ENCODE measurements at regions not wholly inside any gene's neighbourhood (a gene's known extent, or its start where the extent isn't known, plus 50 kb on each side); places are given as distances from the start of the nearest gene placed in this dataset.

DNA sequence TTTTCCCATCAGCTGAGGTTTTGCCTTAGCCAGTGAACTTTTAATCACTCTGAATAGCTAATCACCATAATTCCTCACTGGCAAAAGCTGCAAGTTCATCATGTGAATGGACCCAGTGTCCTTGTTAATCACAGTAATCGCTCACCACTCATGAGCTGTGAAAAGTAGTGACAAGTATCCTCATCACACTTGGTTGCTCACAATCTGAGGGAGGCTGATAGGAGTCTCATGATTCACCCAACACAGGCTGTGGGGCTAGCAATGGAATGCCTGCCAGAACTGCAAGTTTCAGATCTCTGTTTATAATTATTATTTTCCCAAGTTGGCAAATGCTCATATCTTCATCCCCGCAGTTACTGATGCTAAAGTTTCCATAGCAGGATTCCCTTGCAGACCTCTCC is 467.2 kb downstream of the KIF4B start:
- no peak for ATAC-seq
- TF ChIP-seq, protein P1, sequence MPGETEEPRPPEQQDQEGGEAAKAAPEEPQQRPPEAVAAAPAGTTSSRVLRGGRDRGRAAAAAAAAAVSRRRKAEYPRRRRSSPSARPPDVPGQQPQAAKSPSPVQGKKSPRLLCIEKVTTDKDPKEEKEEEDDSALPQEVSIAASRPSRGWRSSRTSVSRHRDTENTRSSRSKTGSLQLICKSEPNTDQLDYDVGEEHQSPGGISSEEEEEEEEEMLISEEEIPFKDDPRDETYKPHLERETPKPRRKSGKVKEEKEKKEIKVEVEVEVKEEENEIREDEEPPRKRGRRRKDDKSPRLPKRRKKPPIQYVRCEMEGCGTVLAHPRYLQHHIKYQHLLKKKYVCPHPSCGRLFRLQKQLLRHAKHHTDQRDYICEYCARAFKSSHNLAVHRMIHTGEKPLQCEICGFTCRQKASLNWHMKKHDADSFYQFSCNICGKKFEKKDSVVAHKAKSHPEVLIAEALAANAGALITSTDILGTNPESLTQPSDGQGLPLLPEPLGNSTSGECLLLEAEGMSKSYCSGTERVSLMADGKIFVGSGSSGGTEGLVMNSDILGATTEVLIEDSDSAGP (CRISPR knock-in tag; IDR thresholded peaks at IDR 0.05): no peak
- TF ChIP-seq, protein P2, sequence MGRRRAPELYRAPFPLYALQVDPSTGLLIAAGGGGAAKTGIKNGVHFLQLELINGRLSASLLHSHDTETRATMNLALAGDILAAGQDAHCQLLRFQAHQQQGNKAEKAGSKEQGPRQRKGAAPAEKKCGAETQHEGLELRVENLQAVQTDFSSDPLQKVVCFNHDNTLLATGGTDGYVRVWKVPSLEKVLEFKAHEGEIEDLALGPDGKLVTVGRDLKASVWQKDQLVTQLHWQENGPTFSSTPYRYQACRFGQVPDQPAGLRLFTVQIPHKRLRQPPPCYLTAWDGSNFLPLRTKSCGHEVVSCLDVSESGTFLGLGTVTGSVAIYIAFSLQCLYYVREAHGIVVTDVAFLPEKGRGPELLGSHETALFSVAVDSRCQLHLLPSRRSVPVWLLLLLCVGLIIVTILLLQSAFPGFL (CRISPR knock-in tag; IDR thresholded peaks at IDR 0.05): no peak
- no peak for TF ChIP-seq RBM39 (optimal IDR thresholded peaks at IDR 0.05; ENCODE audit: low read depth, low read length)
- TF ChIP-seq, protein P3, sequence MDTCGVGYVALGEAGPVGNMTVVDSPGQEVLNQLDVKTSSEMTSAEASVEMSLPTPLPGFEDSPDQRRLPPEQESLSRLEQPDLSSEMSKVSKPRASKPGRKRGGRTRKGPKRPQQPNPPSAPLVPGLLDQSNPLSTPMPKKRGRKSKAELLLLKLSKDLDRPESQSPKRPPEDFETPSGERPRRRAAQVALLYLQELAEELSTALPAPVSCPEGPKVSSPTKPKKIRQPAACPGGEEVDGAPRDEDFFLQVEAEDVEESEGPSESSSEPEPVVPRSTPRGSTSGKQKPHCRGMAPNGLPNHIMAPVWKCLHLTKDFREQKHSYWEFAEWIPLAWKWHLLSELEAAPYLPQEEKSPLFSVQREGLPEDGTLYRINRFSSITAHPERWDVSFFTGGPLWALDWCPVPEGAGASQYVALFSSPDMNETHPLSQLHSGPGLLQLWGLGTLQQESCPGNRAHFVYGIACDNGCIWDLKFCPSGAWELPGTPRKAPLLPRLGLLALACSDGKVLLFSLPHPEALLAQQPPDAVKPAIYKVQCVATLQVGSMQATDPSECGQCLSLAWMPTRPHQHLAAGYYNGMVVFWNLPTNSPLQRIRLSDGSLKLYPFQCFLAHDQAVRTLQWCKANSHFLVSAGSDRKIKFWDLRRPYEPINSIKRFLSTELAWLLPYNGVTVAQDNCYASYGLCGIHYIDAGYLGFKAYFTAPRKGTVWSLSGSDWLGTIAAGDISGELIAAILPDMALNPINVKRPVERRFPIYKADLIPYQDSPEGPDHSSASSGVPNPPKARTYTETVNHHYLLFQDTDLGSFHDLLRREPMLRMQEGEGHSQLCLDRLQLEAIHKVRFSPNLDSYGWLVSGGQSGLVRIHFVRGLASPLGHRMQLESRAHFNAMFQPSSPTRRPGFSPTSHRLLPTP (IDR thresholded peaks at IDR 0.05; ENCODE audit: borderline replicate concordance, extremely low read depth, insufficient read length): no peak
- TF ChIP-seq ZBED1 (IDR thresholded peaks at IDR 0.05): no peak
- TF ChIP-seq, protein P4, sequence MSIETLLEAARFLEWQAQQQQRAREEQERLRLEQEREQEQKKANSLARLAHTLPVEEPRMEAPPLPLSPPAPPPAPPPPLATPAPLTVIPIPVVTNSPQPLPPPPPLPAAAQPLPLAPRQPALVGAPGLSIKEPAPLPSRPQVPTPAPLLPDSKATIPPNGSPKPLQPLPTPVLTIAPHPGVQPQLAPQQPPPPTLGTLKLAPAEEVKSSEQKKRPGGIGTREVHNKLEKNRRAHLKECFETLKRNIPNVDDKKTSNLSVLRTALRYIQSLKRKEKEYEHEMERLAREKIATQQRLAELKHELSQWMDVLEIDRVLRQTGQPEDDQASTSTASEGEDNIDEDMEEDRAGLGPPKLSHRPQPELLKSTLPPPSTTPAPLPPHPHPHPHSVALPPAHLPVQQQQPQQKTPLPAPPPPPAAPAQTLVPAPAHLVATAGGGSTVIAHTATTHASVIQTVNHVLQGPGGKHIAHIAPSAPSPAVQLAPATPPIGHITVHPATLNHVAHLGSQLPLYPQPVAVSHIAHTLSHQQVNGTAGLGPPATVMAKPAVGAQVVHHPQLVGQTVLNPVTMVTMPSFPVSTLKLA (conservative IDR thresholded peaks at IDR 0.05): no peak
- TF ChIP-seq, protein P5, sequence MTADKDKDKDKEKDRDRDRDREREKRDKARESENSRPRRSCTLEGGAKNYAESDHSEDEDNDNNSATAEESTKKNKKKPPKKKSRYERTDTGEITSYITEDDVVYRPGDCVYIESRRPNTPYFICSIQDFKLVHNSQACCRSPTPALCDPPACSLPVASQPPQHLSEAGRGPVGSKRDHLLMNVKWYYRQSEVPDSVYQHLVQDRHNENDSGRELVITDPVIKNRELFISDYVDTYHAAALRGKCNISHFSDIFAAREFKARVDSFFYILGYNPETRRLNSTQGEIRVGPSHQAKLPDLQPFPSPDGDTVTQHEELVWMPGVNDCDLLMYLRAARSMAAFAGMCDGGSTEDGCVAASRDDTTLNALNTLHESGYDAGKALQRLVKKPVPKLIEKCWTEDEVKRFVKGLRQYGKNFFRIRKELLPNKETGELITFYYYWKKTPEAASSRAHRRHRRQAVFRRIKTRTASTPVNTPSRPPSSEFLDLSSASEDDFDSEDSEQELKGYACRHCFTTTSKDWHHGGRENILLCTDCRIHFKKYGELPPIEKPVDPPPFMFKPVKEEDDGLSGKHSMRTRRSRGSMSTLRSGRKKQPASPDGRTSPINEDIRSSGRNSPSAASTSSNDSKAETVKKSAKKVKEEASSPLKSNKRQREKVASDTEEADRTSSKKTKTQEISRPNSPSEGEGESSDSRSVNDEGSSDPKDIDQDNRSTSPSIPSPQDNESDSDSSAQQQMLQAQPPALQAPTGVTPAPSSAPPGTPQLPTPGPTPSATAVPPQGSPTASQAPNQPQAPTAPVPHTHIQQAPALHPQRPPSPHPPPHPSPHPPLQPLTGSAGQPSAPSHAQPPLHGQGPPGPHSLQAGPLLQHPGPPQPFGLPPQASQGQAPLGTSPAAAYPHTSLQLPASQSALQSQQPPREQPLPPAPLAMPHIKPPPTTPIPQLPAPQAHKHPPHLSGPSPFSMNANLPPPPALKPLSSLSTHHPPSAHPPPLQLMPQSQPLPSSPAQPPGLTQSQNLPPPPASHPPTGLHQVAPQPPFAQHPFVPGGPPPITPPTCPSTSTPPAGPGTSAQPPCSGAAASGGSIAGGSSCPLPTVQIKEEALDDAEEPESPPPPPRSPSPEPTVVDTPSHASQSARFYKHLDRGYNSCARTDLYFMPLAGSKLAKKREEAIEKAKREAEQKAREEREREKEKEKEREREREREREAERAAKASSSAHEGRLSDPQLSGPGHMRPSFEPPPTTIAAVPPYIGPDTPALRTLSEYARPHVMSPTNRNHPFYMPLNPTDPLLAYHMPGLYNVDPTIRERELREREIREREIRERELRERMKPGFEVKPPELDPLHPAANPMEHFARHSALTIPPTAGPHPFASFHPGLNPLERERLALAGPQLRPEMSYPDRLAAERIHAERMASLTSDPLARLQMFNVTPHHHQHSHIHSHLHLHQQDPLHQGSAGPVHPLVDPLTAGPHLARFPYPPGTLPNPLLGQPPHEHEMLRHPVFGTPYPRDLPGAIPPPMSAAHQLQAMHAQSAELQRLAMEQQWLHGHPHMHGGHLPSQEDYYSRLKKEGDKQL (CRISPR knock-in tag; IDR thresholded peaks at IDR 0.05; ENCODE audit: borderline replicate concordance): no peak
- TF ChIP-seq PHTF2 (CRISPR knock-in tag; IDR thresholded peaks at IDR 0.05): no peak
- no peak for TF ChIP-seq CBX1 (IDR thresholded peaks at IDR 0.05; ENCODE audit: low read depth)

More for the DNA sequence above, 467.2 kb downstream of the KIF4B start:
- 3% methylated on average over 2 of the region's 2 CpGs for WGBS (ENCODE audit: insufficient coverage, low coverage, missing lambda C conversion rate)
- Histone ChIP-seq H3K4me3 (no peak overlapping the region), H3K36me3 (ENCODE audit: control insufficient read depth, insufficient read depth, low read length) (no peaks in the 10 kb centered on the region), H3K9me3 (replicated peaks; ENCODE audit: control insufficient read depth, insufficient read depth, low read depth, low read length) (no peaks in the 10 kb centered on the region), H3K27ac (ENCODE audit: extremely low read depth, low read depth, low read length) (no peak overlapping the region), H3K4me2 (ENCODE audit: insufficient read depth, low read length) (no peak overlapping the region), H3K4me1 (replicated peaks in 1 of 2; ENCODE audit: control insufficient read depth in 2 of 2, insufficient read depth in 2 of 2, low read length in 2 of 2) (no peaks in the 10 kb centered on the region), H3K9ac (ENCODE audit: insufficient read depth in 1 of 2, low read depth in 2 of 2, low read length in 2 of 2) (no peak overlapping the region), H4K20me1 (replicated peaks; ENCODE audit: control insufficient read depth, insufficient read depth, low read length) (no peaks in the 10 kb centered on the region), H2AFZ (ENCODE audit: low read depth, low read length) (no peak overlapping the region), H3K27me3 (ENCODE audit: control insufficient read depth in 2 of 2, insufficient read depth in 2 of 2, low read length in 2 of 2) (no peaks in the 10 kb centered on the region), H3K79me2 (ENCODE audit: control insufficient read depth, insufficient read depth, low read length) (no peaks in the 10 kb centered on the region), H3K9me1 (ENCODE audit: control insufficient read depth, insufficient read depth, low read length) (no peaks in the 10 kb centered on the region)
- FAIRE-seq: no peak
- no TSS peak for BruUV-seq (replicated peaks)
- CTCF ChIA-PET (ENCODE audit: low intra/inter-chr PET ratio): no interaction called here
- POLR2A ChIA-PET: no interaction called here
- in situ Hi-C loops (cut with MboI) (no loop called here), intact Hi-C loops (cut with micrococcal nuclease) (no loop called here)
- DNase-seq (ENCODE audit: extremely low read depth in 1 of 4, low spot score in 3 of 4): no peak
